Mesothelial cell of epicardium (in vitro differentiated cells): ENCODE measurements at regions not wholly inside any gene's neighbourhood (a gene's known extent, or its start where the extent isn't known, plus 50 kb on each side); places are given as distances from the start of the nearest gene placed in this dataset.
"Not testable (repeated sequence)": the region's sequence is repeated elsewhere in the genome, so short reads cannot be mapped to it uniquely, and the experiment has no call there.

ENCODE experiments used
- DNase-seq, 2 experiments: peaks; one replicate each; pipeline ENCODE4 v3.0.0; 2021; ENCODE audit warnings: low spot score in 2 of 2; ENCODE audit not compliant: unreplicated experiment in 2 of 2
- H3K27ac Mint-ChIP-seq: 2 replicates; pipeline ENCODE4 v1.8.0; 2021; ENCODE audit warnings: mixed read lengths
- H3K27me3 Mint-ChIP-seq: 2 replicates; pipeline ENCODE4 v1.8.0; 2021; ENCODE audit warnings: low read depth, mixed read lengths
- H3K36me3 Mint-ChIP-seq: 2 replicates; pipeline ENCODE4 v1.8.0; 2021; ENCODE audit warnings: mixed read lengths
- H3K4me1 Mint-ChIP-seq: 2 replicates; pipeline ENCODE4 v1.8.0; 2021; ENCODE audit warnings: mixed read lengths
- H3K4me3 Mint-ChIP-seq: 2 replicates; pipeline ENCODE4 v1.8.0; 2021; ENCODE audit warnings: mild to moderate bottlenecking, moderate library complexity, mixed read lengths
- H3K9me3 Mint-ChIP-seq: 2 replicates; pipeline ENCODE4 v1.8.0; 2021; ENCODE audit warnings: mixed read lengths
- CTCF ChIP-seq: fragments of 200-600 bp; sonication (generic); IDR thresholded peaks from one replicate; pipeline ENCODE4 v1.5.0; 2021; ENCODE audit warnings: antibody characterized with exemption; ENCODE audit not compliant: unreplicated experiment

DNA sequence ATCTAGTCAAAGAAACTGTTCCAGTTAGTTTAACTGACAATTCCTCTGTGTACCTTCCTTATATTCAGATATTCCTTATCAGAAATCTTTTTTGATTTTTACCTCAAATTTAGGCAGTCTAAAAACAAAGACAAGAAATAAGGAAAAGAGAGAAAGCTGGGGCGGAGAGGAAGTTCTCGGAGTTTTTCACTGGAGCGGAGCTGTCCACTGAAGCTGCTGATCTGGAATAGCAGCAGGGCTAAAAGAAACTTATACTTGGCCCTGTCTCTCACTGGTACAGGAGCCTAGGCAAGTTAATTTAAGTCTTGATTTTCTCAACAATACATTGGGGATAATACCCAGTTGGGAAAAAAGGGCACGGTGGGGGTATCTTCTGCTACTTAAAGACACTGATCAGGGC lies 59.2 kb upstream of the CYP2D6 start:
- Mint-ChIP-seq H3K4me3 (no peak overlapping the region), H3K9me3 (no peaks in the 10 kb centered on the region), H3K27ac (no peak overlapping the region), H3K27me3 (no peaks in the 10 kb centered on the region), H3K36me3 (peaks cover 3% of the 10 kb centered on the region), H3K4me1 (peaks cover 2% of the 10 kb centered on the region)
- no peak for TF ChIP-seq CTCF
- no peak for DNase-seq

DNA sequence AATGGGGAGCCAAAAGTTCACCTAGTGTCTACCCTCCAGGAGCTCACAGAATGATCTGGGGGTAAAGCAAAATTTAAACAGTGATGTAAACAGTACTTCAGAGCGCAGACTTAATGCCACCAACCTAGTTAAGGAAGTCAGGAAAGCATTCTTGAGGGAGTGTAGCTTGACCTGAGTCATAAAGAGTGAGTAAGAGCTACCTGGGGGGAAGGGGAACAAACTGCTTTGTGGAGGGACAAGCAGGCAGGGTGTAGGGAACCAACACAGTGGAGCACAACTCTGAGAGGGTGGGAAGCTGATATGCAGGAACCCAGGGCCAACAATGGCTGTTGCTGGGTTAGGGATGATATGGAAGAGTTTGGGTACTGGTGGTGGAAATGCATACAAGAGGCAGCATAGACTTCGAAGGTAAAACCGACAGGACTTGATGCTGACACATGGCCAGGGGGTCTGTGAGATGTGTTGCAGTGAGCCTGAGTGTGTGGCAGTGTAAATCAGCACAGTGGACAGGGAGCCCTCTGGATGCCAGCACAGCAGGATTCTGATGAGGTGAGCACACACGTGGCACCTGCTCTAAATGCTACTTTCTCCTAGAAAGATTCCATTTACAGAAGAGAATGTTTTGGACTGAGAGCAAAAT lies 58.3 kb upstream of the CYP2D6 start:
- TF ChIP-seq CTCF = no peak
- no peak overlapping the region for H3K4me3 Mint-ChIP-seq

DNA sequence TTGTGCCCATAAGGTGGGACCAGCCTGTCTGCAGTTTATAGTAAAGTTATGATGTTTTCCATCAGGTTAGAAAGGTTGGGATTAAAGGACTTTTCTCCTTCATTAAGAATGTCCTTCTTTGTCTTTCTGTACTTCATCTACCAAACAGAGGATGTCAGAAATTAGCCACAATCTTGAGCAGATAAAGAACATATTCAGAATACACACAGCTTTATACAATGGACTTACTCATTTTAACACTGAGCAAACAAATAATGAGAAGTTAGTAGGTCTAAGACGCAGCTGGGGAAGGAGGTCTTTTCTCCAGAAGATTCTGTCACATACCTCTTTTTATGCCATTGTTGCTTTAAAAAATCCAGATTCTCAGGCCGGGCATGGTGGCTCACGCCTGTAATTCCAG lies 57.0 kb upstream of the CYP2D6 start:
- no peak overlapping the region for H3K4me3 Mint-ChIP-seq
- TF ChIP-seq CTCF = no peak
- no peak overlapping the region for H3K27ac Mint-ChIP-seq

More for the DNA sequence above, 58.3 kb upstream of the CYP2D6 start:
- Mint-ChIP-seq H3K4me1 (no peaks in the 10 kb centered on the region), H3K36me3 (peaks cover 3% of the 10 kb centered on the region), H3K27ac (no peak overlapping the region), H3K9me3 (no peaks in the 10 kb centered on the region), H3K27me3 (no peaks in the 10 kb centered on the region)
- no peak for DNase-seq

GRCh38 chr22:42185915-42186439 lies 55.4 kb upstream of the CYP2D6 start:
- no peaks in the 10 kb centered on the region for H3K9me3 Mint-ChIP-seq
- no peak for TF ChIP-seq CTCF
- peaks cover 3% of the 10 kb centered on the region for H3K36me3 Mint-ChIP-seq
- no peak overlapping the region for H3K4me3 Mint-ChIP-seq
- no peaks in the 10 kb centered on the region for H3K4me1 Mint-ChIP-seq
- no peaks in the 10 kb centered on the region for H3K27me3 Mint-ChIP-seq
- no peak overlapping the region for H3K27ac Mint-ChIP-seq
- no peak for DNase-seq

More for the DNA sequence above, 57.0 kb upstream of the CYP2D6 start:
- no peak for DNase-seq
- H3K36me3 Mint-ChIP-seq = peaks cover 3% of the 10 kb centered on the region
- no peaks in the 10 kb centered on the region for H3K27me3 Mint-ChIP-seq
- H3K4me1 Mint-ChIP-seq = no peaks in the 10 kb centered on the region
- no peaks in the 10 kb centered on the region for H3K9me3 Mint-ChIP-seq

DNA sequence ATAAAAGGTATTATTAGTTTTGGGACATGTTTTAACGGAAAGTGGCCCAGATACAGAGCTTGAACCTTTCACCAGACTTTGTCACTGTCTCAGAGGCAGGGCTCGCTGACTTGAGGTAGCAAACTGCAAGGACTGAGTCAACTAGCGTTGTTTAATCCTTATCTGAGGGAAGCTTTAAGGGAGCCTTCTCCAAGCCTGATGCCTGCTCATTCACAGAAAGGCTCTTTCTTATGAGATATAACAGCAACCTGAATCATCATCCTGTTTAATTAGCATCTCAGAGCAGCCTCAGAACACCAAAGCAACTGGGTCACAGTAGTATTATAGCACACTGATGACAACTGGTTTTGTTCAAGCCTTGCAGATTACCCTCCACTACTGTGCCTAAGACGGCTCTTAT lies 54.2 kb upstream of the CYP2D6 start:
- DNase-seq = no peak
- Mint-ChIP-seq H3K36me3 (peaks cover 3% of the 10 kb centered on the region), H3K4me3 (no peak overlapping the region), H3K9me3 (no peaks in the 10 kb centered on the region), H3K4me1 (no peaks in the 10 kb centered on the region), H3K27me3 (no peaks in the 10 kb centered on the region), H3K27ac (no peak overlapping the region)
- TF ChIP-seq CTCF = no peak

- DNase-seq, H3K27me3 Mint-ChIP-seq, H3K9me3 Mint-ChIP-seq, H3K4me3 Mint-ChIP-seq, H3K4me1 Mint-ChIP-seq, H3K36me3 Mint-ChIP-seq, H3K27ac Mint-ChIP-seq: not testable (repeated sequence)
These were observed 53.0 kb upstream of the CYP2D6 start for GRCh38 chr22:42183461-42184059.
